GM03348 (cell line): ENCODE measurements at regions not wholly inside any gene's neighbourhood (a gene's known extent, or its start where the extent isn't known, plus 50 kb on each side); places are given as distances from the start of the nearest gene placed in this dataset.
A peak's percentile ranks its signal among the peaks of the same experiment; 100 is the strongest.
"Not testable (repeated sequence)": the region's sequence is repeated elsewhere in the genome, so short reads cannot be mapped to it uniquely, and the experiment has no call there.

Experiments
- DNase-seq: peaks from one replicate; pipeline ENCODE4 v3.0.0; 2012; ENCODE audit warnings: low spot score

DNA sequence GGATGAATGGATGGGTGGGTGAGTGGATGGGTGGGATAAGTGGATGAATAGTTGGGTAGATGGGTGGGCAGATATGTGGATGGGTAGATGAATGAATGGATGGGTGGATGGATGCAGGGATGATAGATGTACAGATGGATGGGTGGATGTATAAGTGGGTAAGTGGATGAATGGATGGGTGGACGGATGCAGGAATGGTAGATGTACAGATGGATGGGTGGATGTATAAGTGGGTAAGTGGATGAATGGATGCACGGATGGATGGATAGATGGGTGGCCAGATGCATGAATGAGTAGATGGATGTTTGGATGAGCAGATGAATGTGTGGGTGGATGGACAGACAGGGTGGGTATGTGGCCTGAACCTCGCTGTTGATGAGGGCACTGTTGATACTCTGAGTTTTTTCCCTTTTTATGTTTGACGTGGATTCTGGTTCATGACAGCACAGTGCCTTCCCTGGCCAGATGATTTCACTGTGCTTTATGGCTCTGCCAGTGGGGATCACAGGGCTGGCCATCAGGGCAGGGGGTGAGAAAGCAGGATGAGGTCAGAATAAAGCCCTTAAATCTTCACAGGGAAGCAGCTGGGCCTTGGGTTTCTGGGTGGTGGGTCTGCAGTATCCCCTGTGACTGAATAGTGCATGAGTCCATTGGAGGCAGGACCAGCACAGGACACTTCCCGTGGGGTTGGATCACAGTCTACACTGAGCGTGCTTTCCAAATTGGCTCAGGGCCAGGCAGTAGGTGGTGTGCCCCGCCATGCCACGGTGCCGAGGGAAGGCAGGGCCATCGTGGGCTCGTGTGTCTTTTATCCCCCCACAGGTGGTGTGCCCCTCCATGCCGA lies 213.2 kb downstream of the BANP start:
- DNase-seq = not testable (repeated sequence)

DNA sequence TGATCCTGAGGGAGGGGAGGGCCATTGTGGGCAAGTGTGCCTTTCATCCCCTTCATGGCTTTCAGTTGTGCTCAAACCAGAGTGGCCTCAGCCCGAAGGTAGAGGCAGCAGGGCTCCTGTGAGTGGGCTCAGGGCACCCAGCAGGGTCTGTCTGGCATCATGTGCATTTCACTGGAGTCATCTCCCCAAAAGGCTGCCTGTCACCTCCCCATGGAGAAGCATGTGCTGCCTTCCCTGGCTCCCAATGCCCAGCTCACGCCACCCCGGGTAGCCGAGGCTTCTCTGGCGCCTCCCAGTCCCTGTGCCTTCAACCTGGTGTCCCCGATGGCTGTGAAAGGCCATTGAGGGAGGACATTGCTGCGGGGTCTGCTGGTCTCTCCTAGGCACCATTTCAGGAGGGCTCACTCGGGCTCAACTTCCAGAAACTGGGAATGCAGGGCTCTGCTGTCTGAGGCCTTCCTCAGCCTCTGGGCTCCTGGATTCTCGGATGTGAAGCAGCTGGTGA lies 213.9 kb downstream of the BANP start:
- DNase-seq = not testable (repeated sequence)

DNA sequence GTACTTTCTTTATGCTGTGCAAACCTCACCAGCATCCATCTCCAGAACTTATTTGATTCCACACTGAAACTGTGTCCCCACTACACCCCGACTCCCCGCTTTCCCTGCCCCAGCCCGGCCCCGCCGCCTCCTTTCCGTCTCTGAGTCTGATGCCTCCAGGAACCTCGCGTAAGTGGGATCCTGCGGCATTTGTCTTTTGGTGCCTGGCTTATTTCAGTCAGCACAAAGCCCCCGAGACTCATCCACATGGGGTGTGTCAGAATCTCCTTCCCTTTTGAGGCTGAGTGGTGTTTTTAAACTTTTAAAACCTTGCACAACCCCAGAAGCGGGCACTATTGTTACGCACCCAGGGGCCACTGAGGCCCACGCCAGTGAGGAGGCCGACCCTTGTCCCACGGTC lies 214.4 kb downstream of the BANP start:
- DNase-seq = not testable (repeated sequence)

DNA sequence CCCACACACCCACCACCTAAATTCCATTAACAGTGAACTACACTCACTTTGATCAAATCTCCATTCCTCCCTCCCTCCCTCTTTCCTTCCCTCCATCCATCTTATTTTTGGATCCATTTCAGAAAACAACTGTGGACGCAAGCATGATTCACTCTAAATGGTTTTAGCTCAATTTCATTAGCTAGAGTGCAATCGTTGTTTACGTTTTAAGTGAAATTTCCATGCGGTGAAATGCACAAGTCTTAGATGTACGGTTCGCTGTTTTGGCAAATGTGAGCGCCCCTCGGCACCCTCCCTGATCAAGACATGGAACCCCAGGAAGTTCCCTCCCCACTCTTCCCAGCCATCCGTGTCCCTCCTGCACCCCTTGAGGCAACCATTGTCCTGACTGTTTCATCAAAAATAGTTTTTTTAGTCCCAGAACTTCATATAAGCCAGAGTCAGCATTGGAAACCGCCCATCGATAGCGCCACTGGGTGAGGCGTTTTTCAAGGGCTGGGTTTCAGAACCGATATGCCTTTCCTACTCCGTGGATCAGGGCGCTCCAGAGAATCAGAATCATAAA lies 215.1 kb downstream of the BANP start:
- not testable (repeated sequence) for DNase-seq

DNA sequence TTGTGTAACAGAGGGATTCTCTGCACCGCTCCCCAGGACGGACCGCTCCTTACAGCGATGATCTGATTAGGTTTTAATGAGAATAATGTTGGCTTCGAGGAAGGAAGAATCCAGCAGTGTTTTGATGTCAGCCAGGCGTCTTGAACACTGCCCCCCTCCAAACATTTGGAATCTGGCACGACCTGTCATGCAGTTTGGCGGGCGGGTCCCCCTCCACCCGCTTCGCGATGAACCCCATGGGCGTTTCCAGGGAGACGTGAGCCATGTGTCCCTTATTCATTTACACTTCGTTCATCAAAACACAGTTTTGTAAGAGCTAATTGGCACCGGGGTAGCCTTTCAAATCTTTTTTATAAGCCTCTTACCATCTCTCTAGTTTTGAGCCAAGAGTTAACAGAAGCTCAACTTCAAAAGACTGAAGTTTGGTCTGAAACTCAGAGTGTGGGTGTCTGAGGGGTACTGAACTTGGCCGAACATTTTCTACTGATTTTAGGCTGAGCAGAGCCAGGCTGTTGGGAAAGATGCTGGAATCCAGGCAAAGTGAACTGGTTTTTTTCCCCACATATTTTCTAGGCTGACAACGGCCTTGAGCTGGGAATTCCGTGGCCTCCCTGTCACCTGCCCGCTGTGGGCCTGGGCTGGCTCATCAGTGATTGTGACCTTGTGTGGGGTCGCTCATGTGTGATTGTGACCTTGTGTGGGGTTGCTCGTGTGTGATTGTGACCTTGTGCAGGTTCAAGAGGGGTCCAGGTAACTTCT lies 214.8 kb upstream of the ZNF469 start:
- DNase-seq = not testable (repeated sequence)

DNA sequence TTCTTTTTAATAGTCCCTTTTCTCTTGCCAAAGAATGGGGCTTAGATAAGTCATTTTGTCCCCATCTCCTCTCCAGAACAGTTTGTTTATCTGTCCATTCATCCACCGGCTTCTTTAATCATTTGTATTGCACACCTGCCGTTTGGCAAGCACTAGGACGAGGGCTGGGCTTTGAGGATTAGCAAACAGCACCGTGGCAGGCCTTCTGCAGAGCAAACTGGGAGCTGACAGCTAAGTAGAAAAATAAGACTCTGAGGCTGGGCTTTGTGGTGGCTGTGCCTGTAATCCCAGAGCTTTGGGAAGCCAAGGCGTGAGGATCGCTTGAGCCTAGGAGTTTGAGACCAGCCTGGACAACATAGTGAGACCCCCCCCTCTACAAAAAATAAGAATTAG lies 214.2 kb upstream of the ZNF469 start:
- DNase-seq = not testable (repeated sequence)

DNA sequence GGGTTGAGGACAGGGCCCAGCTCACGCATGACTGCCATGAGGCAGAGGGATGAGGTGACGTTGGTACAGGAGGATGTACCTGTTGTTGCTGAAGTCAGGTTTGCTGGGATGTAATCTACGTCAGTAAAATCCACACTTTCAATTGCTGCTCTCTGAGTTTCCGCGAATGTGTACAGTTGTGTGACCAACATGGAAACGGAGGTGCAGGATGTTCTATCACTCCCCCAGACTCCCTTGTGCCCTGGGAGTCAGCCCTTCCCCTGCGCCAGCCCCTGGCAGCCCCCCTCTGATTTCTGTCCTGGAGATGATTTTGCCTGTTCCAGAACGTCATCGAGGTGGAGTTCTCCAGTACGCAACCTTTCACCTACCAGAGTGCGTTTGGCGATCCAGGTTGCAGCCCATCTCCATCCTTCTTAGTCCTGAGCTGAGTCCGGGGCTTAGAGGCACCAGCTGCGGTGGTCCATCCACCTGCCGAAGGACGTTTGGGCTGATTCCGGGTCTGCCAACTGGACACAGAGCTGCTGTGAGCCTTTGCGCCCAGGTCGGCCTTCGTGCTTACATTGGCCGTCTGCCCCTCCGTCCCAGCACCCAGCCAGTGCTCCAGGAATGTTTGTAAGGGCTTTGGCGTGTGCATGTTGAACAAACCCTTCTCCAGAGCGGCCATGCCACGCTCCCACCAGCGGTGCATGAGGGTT lies 213.5 kb upstream of the ZNF469 start:
- DNase-seq = not testable (repeated sequence)

DNA sequence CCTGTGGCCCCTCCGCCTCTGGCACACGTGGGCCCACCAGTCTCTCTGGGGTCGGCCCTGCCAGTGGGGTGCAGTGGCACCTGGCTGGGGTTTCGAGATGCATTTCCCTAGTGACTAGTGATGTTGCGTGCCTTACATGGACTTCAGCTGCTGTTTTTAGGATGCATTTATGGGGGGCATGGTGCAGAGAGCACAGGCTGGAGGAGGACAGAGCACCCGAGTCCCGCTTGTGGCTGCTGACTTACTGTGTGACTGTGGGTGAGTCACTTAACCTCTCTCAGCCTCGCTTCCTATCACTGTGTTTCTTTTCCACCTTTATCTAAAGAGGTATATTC lies 213.0 kb upstream of the ZNF469 start:
- not testable (repeated sequence) for DNase-seq

DNA sequence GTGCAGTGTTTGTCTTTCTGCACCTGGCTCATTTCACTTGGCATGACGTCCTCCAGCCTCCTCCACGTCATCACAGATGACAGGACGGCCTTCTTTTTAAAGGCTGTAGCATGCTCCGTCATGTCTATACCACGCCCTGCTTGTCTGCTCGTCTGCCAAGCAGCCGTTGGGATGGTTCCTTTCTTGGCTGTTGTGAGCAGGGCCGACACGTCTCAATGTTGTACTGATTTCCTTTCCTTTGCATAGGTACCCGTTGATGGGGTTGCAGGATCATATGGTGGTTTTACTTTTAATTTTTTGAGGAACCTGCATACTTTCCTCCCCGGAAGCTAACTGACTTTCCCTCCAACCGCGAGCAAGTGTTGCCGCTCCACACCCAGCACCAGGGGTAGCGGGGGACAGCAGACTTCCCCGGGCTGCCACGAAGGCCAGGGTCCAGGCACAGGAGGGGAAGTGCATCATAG lies 212.2 kb upstream of the ZNF469 start:
- no peak for DNase-seq

DNA sequence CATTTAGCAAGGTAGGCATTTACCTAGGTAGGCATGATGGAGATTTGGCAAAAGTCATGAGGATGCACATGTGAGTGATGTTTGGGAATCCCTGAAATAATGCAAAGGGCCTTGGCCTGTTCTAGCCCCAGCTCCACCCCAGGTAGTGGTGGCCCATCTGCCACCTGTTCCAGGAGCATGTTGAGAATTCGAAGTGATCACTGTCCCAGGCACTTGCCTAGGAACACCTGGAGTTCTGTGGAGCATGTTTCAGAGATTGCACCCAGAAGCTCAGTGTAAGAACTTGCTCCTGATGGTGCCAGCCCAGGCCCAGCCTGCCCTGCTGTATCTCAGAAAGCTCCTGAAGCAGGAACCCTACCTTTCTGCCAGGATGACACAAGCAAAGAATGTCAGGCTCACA lies 211.6 kb upstream of the ZNF469 start:
- not testable (repeated sequence) for DNase-seq

DNA sequence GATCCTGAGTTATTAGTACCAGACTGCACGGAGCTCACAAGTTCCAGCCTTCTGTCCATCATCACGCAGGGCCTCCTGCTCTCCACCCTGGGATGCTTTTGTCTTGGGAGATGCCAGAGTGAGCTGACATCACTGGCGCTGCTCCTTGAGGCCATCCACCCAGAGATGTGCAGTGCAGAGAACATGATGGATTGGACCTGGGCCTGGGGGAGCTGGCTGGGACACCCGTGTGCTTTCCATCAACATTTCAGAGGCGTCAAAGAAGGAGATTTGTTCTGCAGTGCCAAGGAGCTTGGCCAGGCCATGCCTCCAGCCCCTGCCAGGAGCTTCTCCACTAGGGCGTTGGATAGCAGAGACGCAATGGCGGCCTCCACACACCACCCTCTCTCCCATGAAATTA lies 206.6 kb upstream of the ZNF469 start:
- not testable (repeated sequence) for DNase-seq

DNA sequence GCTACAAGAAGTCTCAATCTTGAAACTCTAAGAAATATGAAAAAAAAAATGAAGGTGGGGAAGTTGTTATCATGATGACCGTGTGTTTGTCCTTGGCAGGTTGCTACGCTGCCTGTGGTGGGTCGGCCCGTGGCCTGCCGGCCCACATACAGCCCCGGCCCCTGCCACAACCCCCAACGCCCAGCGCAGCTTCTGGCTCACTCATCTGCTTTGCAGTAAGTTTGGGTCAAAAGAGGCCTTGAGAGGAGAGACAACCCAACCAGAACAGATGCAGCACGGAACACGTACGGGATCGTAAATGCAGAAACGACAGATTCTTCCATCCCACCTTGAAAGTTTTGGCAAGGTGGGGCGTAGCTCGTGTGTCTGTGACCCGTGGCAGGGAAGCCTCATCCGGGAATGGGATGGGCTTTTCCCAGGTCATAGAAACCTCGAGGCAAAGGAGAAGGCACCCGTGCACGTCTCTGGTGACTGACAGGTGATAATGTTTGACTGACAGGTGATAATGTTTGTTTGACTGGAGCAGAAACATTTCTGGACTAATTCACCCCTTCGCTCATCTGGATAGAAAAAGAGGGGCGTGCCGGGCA lies 206.1 kb upstream of the ZNF469 start:
- not testable (repeated sequence) for DNase-seq

DNA sequence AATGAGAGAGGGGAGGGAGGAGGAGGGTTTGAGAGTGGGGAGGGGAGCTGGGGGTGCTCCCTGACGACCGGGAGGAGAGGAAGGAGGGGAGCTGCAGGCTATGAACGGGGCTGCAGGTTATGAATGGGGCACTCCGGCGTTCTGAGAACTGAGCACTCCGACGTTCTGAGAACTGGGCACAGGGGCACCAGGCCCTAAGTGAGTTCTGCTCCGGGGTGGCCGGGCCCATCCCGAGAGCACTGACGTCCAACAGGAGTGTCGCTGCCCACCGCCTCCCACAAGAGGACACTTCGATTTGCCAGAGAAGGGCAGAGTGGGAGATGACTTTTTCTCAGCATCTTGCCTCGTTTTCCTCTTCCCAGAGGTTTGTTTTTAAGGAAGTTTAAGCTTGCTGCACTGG lies 204.5 kb upstream of the ZNF469 start:
- DNase-seq = not testable (repeated sequence)

DNA sequence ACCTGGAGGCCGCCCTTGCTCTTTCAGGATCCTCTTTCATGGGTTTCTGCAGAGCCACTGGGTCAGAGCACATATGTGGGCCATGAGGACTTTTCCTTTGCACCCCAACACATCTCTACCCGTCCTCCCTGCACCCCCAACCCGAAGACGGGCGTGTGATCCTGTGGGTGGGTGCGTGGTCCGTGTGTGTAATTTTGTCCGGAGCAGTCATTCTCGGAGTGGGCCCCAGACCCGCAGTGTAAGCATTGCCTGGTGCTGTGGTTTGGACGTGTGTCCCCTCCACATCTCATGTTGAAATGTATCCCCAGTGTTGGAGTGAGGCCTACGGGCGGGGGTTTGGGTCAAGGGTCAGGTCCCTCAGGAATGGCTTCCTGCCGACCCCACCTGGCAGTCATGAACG lies 203.9 kb upstream of the ZNF469 start:
- DNase-seq = not testable (repeated sequence)

DNA sequence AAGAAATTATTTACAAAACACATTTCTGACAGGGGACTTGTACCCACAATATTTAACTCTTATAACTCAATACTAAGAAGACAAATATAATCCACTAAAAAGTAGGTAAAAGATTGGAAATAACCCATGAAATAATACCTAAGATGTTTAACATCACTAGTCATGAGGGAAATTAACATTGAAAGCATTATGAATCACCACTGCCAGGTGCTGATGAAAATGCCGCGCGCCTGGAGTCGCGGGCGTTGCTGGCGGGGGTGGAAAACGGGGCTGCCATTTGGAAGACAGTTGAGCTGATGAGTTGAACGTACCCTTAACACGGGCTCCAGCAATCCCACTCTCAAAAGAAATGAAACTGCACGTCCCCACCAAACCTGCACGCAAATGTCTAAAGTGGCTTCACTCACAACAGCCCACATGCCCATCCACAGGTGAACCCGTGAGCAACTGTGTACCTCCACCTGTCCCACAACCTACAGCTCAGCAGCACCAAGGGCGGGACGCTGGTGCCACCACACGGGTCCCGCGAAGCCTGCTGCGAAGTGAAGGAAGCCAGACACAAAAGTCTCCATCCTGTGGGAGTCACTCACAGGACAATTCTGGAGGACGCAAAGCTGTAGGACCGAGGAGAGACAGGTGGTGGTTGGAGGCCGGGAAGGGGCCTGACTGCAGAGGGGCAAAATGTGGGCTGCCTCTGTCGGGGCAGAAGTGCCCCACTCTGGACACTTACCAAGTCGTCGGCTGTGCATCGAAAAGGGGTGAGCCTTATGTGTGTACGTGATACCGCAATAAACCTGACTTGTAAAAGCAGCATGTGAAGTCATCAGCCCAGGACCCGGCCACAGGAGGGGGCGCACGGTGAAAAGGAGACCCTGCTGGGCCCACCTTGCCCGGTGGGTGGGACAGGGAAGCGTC lies 199.5 kb upstream of the ZNF469 start:
- not testable (repeated sequence) for DNase-seq

DNA sequence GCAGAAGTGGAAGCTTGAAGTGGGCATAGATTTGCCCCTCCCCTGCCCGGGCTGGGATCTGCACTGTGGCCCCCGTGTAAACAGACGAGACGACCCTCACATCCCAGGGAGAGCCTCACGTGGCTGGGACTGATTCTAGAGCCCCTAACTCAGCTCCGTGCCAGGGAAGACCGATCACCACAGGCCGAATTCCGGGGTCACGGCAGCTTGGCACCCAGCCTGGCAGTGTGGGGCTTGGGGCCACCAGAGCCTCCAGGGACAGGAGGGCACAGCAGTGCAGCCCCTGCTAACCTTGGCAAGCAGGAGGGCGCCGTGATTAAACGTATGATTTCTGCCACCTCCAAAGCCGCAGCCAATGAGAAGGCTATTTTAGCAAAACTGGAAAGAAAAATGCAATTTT lies 198.7 kb upstream of the ZNF469 start:
- DNase-seq = not testable (repeated sequence)

DNA sequence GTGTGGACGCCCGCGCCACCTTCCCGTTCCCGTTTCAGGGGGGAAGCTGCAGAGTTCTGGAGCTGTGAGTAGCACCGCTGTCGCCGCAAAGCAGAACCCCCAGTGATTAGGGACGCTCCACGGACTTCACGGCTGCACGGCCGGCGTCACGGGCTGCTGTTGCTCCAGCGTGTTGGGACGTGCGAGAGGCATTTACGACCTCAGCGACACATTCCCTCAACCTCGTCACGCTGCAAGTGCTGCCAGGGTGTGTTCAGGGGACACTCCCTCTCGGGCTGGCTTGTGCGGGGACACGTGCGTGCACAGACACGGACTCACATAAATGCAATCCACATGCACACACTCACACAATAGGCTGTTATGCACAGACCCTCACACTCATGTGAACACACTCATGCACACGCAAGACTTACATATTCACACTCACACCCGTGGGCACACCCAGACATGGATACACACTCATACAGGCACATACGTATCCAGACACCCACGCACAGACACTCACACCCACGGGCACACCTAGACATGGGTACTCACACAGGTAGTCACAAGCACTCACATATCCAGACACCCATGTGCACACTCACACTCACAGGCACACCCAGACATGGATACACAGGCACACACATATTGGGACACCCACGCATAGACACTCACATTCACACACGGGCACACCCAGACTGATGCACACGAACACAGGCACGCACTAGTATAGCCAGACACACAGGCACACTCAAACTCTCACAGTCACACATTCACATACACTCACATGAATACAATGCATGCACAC lies 198.0 kb upstream of the ZNF469 start:
- DNase-seq = not testable (repeated sequence)

DNA sequence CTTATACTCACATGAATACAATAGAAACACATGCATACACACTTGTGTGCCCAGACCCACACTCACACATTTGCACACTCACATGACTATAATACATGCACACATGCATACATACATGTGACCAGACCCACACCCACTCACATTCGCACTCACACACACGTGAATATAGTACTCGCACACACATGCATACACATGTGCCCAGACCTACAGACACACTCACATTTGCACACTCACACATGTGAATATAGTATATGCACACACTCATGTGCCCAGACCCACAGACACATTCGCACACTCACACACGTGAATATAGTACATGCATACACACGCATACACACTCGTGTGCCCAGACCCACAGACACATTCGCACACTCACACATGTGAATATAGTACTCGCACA lies 197.4 kb upstream of the ZNF469 start:
- DNase-seq = not testable (repeated sequence)

DNA sequence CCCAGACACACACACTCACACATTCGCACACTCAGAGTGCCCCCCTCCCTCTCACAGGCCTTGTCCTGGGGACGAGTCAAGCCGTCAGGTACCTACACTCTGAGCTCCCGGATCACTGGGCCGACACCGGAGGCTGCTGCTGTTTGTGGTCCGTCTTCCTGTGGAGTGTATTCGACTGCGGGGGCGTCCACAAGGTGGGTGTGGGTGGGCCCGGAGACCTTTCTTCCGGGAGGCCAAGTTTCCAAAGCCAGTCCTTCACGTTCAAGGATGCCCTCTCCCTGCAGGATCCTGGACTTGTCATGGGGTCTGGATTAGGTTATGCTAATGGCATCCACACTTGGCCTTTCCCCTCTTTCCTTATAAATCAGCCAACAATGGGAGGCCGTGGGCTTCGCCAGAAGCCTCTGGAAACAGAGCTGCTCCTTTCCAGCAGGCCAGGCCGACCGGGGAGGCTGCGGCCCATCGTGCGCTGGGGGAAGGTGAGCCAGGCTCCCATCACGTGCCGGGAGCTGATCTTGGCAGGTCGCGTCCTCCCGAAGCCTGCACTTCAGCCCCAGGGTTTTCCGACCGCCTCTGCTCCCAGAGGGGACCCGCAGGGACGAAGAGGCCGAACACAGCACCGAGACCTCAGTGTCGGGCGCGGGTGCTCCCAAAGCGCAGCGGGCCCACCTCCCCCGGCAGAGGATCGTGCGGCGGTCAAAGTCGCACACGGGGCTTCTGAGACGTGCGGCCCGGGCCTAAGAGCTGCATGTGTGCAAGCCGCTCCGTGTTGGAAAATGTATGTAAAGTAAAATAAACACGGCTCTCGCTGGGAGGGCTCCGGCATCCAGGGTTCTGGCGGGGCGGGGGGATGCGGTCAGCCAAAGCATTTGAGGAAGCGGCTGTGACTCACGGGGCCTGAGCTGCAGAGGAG lies 196.5 kb upstream of the ZNF469 start:
- DNase-seq = peak; percentile 40
